IPS-18a (cell line): ENCODE measurements at regions not wholly inside any gene's neighbourhood (a gene's known extent, or its start where the extent isn't known, plus 50 kb on each side); places are given as distances from the start of the nearest gene placed in this dataset.
"Not testable (repeated sequence)": the region's sequence is repeated elsewhere in the genome, so short reads cannot be mapped to it uniquely, and the experiment has no call there.

ENCODE experiments used
- H3K27ac ChIP-seq: one replicate; pipeline ENCODE4 v1.5.1; 2013; ENCODE audit warnings: low read length
- H3K27me3 ChIP-seq: one replicate; pipeline ENCODE4 v1.6.1; 2013; ENCODE audit warnings: mild to moderate bottlenecking, low read length; ENCODE audit not compliant: control insufficient read depth, insufficient read depth
- H3K36me3 ChIP-seq: one replicate; pipeline ENCODE4 v1.6.1; 2013; ENCODE audit warnings: low read depth, low read length; ENCODE audit not compliant: control insufficient read depth
- H3K4me1 ChIP-seq: one replicate; pipeline ENCODE4 v1.6.1; 2013; ENCODE audit warnings: low read depth, low read length; ENCODE audit not compliant: control insufficient read depth
- H3K4me3 ChIP-seq: one replicate; pipeline ENCODE4 v1.5.1; 2013; ENCODE audit warnings: low read length
- H3K9ac ChIP-seq: one replicate; pipeline ENCODE4 v1.6.1; 2013; ENCODE audit warnings: mild to moderate bottlenecking, low read length, moderate library complexity
- H3K9me3 ChIP-seq: one replicate; pipeline ENCODE4 v1.6.1; 2013; ENCODE audit warnings: low read depth, low read length; ENCODE audit not compliant: control insufficient read depth

DNA sequence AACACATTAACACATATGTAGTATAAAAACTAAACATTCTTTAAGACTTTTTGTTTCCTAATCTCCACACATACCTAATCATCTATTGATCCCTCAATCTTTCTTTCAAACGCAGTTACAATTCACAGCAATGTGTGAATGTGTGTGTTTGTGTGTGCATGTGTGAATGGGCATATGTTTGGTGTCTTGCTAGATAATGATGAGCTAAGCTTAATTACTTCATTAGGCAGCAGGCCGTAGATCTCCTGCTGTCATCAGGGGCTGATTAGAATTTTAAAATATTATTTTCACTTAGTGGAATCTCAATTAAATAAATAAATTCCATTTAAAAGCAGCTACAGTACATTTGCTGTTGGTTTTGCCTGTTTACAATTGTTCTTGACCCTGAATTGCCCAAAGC is 187.8 kb upstream of the LHX8 start:
- no peaks in the 10 kb centered on the region for H3K4me1 ChIP-seq

GRCh38 chr1:74949348-74949747 is 184.8 kb upstream of the LHX8 start:
- H3K36me3 ChIP-seq, H3K9ac ChIP-seq, H3K4me1 ChIP-seq, H3K27me3 ChIP-seq, H3K27ac ChIP-seq, H3K4me3 ChIP-seq, H3K9me3 ChIP-seq: not testable (repeated sequence)

More for the DNA sequence above, 187.8 kb upstream of the LHX8 start:
- Histone ChIP-seq H3K9me3 (no peaks in the 10 kb centered on the region), H3K4me3 (no peak overlapping the region), H3K27me3 (no peaks in the 10 kb centered on the region), H3K36me3 (no peaks in the 10 kb centered on the region), H3K27ac (no peak overlapping the region), H3K9ac (no peak overlapping the region)

- H3K4me3 ChIP-seq, H3K4me1 ChIP-seq, H3K9me3 ChIP-seq, H3K36me3 ChIP-seq, H3K27me3 ChIP-seq, H3K27ac ChIP-seq, H3K9ac ChIP-seq: not testable (repeated sequence)
Measured at GRCh38 chr1:74951981-74952380, 182.2 kb upstream of the LHX8 start.

GRCh38 chr1:74952786-74953185 is 181.4 kb upstream of the LHX8 start:
- Histone ChIP-seq H3K27ac (no peak overlapping the region), H3K9ac (no peak overlapping the region), H3K27me3 (no peaks in the 10 kb centered on the region), H3K9me3 (no peaks in the 10 kb centered on the region), H3K4me3 (no peak overlapping the region), H3K36me3 (no peaks in the 10 kb centered on the region), H3K4me1 (no peaks in the 10 kb centered on the region)

DNA sequence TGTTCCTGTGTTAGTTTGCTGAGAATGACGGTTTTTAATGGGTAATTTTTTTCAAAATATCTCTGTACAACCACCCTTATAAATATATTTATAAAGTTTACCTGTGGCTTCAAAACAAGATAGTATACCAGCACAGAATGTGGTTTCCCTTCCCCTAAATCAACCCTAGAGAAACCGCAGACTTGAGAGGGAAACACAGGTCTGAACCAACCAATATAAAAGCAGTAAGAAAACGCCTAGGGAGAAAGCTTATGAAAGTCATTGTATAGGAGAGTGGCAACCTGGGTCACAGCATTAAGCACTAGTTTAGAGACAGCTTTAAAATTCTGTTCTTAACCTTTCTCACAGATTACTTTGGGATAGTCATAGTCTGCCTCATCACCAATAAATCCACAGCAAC is 180.6 kb upstream of the LHX8 start:
- no peak overlapping the region for H3K4me3 ChIP-seq
- H3K27ac ChIP-seq = no peak overlapping the region
- H3K27me3 ChIP-seq = no peaks in the 10 kb centered on the region
- H3K9ac ChIP-seq = no peak overlapping the region
- H3K4me1 ChIP-seq = no peaks in the 10 kb centered on the region
- no peaks in the 10 kb centered on the region for H3K9me3 ChIP-seq
- H3K36me3 ChIP-seq = no peaks in the 10 kb centered on the region

DNA sequence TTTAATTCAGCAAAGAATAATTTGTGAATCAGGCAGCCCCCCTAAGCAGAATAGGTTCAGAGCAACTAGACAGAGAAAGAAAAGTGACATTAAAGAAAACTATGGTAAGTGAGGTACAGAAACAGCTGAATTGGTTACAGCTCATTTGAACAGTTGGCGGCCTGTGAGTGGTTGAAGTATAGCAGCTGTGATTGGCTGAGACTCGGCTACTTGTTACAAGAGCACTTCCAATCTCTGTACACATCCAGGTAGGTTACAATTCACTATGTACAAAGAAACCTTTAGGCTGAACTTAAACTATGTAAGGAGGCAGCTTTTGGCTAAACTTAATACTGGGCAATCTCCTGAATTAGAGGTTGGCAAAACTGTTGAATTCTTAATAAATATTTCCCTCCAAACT is 171.1 kb upstream of the LHX8 start:
- Histone ChIP-seq H3K27ac (no peak overlapping the region), H3K4me1 (no peaks in the 10 kb centered on the region), H3K4me3 (no peak overlapping the region)

DNA sequence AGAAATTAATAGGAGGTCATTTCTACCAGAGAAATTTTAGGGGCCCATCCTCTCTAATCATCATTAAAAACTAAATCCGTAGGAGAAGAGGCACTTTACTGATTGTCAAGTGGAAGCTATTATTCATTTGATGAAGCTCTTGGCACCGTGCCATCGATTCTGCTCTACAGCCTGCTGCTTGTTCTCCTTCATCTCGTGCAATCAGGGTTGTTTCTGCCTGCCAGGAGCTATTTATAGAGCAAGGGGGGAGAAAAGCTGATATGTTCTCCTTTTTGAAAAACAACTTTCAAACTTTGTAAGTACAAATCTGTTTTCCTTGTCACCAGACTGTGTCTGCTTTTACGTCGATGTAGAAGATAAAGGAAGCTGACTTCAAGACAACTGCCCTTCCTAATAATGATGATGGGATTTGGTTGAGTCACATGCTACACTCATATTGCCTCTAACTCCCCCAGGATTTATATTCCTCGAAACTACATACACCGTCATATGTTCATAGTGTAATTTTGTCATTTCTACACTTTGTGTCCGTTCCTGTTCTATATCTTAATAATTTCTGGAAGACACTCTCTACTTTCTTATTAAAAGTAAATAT is 169.6 kb upstream of the LHX8 start:
- no peaks in the 10 kb centered on the region for H3K4me1 ChIP-seq
- no peaks in the 10 kb centered on the region for H3K27me3 ChIP-seq
- H3K9me3 ChIP-seq = no peaks in the 10 kb centered on the region
- H3K4me3 ChIP-seq = no peak overlapping the region
- no peak overlapping the region for H3K9ac ChIP-seq
- H3K36me3 ChIP-seq = no peaks in the 10 kb centered on the region
- no peak overlapping the region for H3K27ac ChIP-seq

More for the DNA sequence above, 171.1 kb upstream of the LHX8 start:
- Histone ChIP-seq H3K9ac (no peak overlapping the region), H3K9me3 (no peaks in the 10 kb centered on the region), H3K36me3 (no peaks in the 10 kb centered on the region), H3K27me3 (no peaks in the 10 kb centered on the region)

- H3K4me1 ChIP-seq = no peaks in the 10 kb centered on the region
- no peak overlapping the region for H3K27ac ChIP-seq
- no peak overlapping the region for H3K4me3 ChIP-seq
- H3K36me3 ChIP-seq = no peaks in the 10 kb centered on the region
- no peak overlapping the region for H3K9ac ChIP-seq
- no peaks in the 10 kb centered on the region for H3K27me3 ChIP-seq
- H3K9me3 ChIP-seq = no peaks in the 10 kb centered on the region
Measured at GRCh38 chr1:74969566-74970135, 164.5 kb upstream of the LHX8 start.

- Histone ChIP-seq H3K36me3 (no peaks in the 10 kb centered on the region), H3K4me1 (no peaks in the 10 kb centered on the region), H3K4me3 (no peak overlapping the region), H3K9ac (no peak overlapping the region), H3K9me3 (no peaks in the 10 kb centered on the region), H3K27me3 (no peaks in the 10 kb centered on the region), H3K27ac (no peak overlapping the region)
Measured at GRCh38 chr1:74971982-74972381, 162.2 kb upstream of the LHX8 start.

GRCh38 chr1:74976491-74976890 is 157.7 kb upstream of the LHX8 start:
- no peak overlapping the region for H3K9ac ChIP-seq
- H3K4me1 ChIP-seq = no peaks in the 10 kb centered on the region
- no peak overlapping the region for H3K27ac ChIP-seq
- no peaks in the 10 kb centered on the region for H3K36me3 ChIP-seq
- no peaks in the 10 kb centered on the region for H3K27me3 ChIP-seq
- H3K4me3 ChIP-seq = no peak overlapping the region
- no peaks in the 10 kb centered on the region for H3K9me3 ChIP-seq

DNA sequence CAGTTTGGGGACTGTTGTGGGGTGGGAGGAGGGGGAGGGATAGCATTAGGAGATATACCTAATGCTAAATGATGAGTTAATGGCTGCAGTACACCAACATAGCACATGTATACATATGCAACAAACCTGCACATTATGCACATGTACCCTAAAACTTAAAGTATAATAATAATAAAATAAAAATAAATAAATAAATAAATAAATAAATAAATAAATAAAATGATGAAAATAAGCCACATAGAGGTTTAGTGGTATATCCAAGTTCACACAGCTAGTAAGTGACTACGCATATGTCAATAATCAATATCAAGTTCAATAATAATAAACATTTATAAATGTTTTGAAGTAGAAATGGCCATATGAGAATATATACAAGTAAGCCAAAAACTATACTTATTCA is 141.7 kb upstream of the LHX8 start:
- not testable (repeated sequence) for H3K27me3 ChIP-seq

DNA sequence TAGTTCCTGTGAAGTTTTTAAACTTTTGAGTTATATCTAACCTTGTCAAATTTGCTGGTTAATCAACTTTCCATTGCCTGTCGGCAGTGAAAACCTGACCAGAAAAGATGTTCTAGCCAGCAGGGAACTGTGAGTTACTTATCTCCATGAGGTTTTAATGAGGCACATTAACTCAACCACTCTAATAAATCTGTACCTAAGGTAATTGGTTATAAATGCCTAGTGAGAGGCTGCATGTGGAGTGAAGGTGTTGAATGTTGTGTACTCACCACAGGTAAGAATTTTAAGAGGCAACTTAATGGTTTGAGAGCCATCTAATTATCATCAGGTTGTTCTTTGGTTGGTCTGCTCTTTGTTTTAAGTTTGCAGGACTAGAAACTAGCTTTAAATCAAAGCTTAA is 138.4 kb upstream of the LHX8 start:
- no peaks in the 10 kb centered on the region for H3K36me3 ChIP-seq
- H3K9ac ChIP-seq = no peak overlapping the region
- H3K27me3 ChIP-seq = no peaks in the 10 kb centered on the region
- no peak overlapping the region for H3K4me3 ChIP-seq
- H3K4me1 ChIP-seq = no peaks in the 10 kb centered on the region
- no peaks in the 10 kb centered on the region for H3K9me3 ChIP-seq
- no peak overlapping the region for H3K27ac ChIP-seq

More for the DNA sequence above, 141.7 kb upstream of the LHX8 start:
- not testable (repeated sequence) for H3K4me1 ChIP-seq, H3K9ac ChIP-seq, H3K9me3 ChIP-seq, H3K36me3 ChIP-seq, H3K27ac ChIP-seq, H3K4me3 ChIP-seq
